ENCODE measurements at regions not wholly inside any gene's neighbourhood (a gene's known extent, or its start where the extent isn't known, plus 50 kb on each side); places are given as distances from the start of the nearest gene placed in this dataset.

DNA sequence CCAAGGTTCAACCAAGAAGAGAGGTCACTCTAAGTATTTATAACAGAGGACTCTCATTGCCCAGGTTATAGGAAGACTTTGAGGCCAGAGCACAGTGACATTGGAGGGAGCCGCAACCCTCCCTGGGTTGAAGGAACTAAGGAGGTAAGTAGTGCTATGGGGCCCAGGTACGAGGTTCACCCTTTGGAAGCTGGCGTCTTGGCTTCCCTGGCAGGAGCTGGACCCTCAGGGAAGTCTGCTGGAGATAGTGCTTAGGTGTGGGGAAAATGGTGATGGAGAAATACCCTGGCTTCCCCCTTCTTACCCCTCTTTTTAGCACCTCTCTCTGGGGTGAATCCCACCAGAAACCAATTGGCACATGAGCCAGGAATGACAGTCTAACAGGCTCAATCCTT lies 317.9 kb upstream of the ZNF32 start:
- TF ChIP-seq, protein P1, sequence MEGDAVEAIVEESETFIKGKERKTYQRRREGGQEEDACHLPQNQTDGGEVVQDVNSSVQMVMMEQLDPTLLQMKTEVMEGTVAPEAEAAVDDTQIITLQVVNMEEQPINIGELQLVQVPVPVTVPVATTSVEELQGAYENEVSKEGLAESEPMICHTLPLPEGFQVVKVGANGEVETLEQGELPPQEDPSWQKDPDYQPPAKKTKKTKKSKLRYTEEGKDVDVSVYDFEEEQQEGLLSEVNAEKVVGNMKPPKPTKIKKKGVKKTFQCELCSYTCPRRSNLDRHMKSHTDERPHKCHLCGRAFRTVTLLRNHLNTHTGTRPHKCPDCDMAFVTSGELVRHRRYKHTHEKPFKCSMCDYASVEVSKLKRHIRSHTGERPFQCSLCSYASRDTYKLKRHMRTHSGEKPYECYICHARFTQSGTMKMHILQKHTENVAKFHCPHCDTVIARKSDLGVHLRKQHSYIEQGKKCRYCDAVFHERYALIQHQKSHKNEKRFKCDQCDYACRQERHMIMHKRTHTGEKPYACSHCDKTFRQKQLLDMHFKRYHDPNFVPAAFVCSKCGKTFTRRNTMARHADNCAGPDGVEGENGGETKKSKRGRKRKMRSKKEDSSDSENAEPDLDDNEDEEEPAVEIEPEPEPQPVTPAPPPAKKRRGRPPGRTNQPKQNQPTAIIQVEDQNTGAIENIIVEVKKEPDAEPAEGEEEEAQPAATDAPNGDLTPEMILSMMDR (conservative IDR thresholded peaks at IDR 0.05), result no peak
- no peak for TF ChIP-seq ZFX (IDR thresholded peaks at IDR 0.05)
